CD14-positive monocyte (primary cell): ENCODE measurements at regions not wholly inside any gene's neighbourhood (a gene's known extent, or its start where the extent isn't known, plus 50 kb on each side); places are given as distances from the start of the nearest gene placed in this dataset.

ENCODE experiments used
- DNase-seq, 3 donors: peaks; one replicate each; pipeline ENCODE4 v3.0.0-alpha.2; 2011 to 2022
- H2AFZ ChIP-seq: 2 replicates; pipeline ENCODE4 v1.6.0; 2012; ENCODE audit warnings: mild to moderate bottlenecking, low read depth, low read length, inconsistent platforms; ENCODE audit not compliant: insufficient read depth, poor library complexity, severe bottlenecking
- H3K27ac ChIP-seq, 2 donors: 1 replicate in 1 of 2; 2 replicates in 1 of 2; pipeline ENCODE4 v1.5.1; 2012 to 2013; ENCODE audit warnings: low read length in 2 of 2, control low read depth in 1 of 2, inconsistent platforms in 1 of 2, low read depth in 1 of 2, mild to moderate bottlenecking in 1 of 2
- H3K27me3 ChIP-seq, 2 donors: one replicate each; pipeline versions ENCODE4 v1.6.0 to v1.6.1; 2011 to 2013; ENCODE audit warnings: low read length in 2 of 2; ENCODE audit not compliant: control insufficient read depth in 2 of 2, insufficient read depth in 2 of 2
- H3K36me3 ChIP-seq, 2 donors: replicated peaks in 1 of 2; 1 replicate in 1 of 2; 2 replicates in 1 of 2; pipeline versions ENCODE4 v1.5.1 to v1.6.1; 2012 to 2013; ENCODE audit warnings: low read length in 2 of 2, control low read depth in 1 of 2, inconsistent platforms in 1 of 2, mild to moderate bottlenecking in 1 of 2; ENCODE audit not compliant: insufficient read depth in 2 of 2, control insufficient read depth in 1 of 2
- H3K4me1 ChIP-seq, 2 donors: 1 replicate in 1 of 2; 2 replicates in 1 of 2; pipeline versions ENCODE4 v1.5.1 to v1.6.1; 2012 to 2013; ENCODE audit warnings: low read length in 2 of 2, control low read depth in 1 of 2, inconsistent platforms in 1 of 2, mild to moderate bottlenecking in 1 of 2, moderate library complexity in 1 of 2; ENCODE audit not compliant: insufficient read depth in 2 of 2, control insufficient read depth in 1 of 2
- H3K4me2 ChIP-seq: replicated peaks from 2 replicates; pipeline ENCODE3; 2012; ENCODE audit warnings: low read length, moderate library complexity, mild to moderate bottlenecking; ENCODE audit not compliant: poor library complexity, severe bottlenecking; ENCODE audit errors: extremely low read depth
- H3K4me3 ChIP-seq, 3 experiments: fragments of 200-600 bp in 1 of 3; sonication (generic) in 1 of 3; replicated peaks in 1 of 3; 1 replicate in 2 of 3; 2 replicates in 1 of 3; pipeline ENCODE4 v1.5.1; 2011 to 2013; ENCODE audit warnings: low read length in 3 of 3, mild to moderate bottlenecking in 3 of 3, control low read depth in 2 of 3, low read depth in 2 of 3, inconsistent platforms in 1 of 3, moderate library complexity in 1 of 3
- H3K79me2 ChIP-seq: 2 replicates; pipeline ENCODE4 v1.6.0; 2012; ENCODE audit warnings: mild to moderate bottlenecking, control low read depth, inconsistent platforms, low read length, moderate library complexity; ENCODE audit not compliant: insufficient read depth
- H3K9ac ChIP-seq: 2 replicates; pipeline ENCODE4 v1.6.0; 2017; ENCODE audit warnings: low read length, mild to moderate bottlenecking; ENCODE audit not compliant: insufficient read depth, poor library complexity, severe bottlenecking
- H3K9me3 ChIP-seq, 2 donors: replicated peaks in 1 of 2; 1 replicate in 1 of 2; 2 replicates in 1 of 2; pipeline versions ENCODE4 v1.5.1 to v1.6.1; 2012 to 2013; ENCODE audit warnings: low read length in 2 of 2, control low read depth in 1 of 2; ENCODE audit not compliant: control insufficient read depth in 1 of 2, insufficient read depth in 1 of 2
- H4K20me1 ChIP-seq: 2 replicates; pipeline ENCODE4 v1.6.0; 2012; ENCODE audit warnings: mild to moderate bottlenecking, low read length, control low read depth, moderate library complexity; ENCODE audit not compliant: insufficient read depth
- H3K27ac Mint-ChIP-seq, 7 donors: one replicate each; pipeline ENCODE4 v1.8.0; 2020; ENCODE audit warnings: mild to moderate bottlenecking in 7 of 7, mixed read lengths in 7 of 7, moderate library complexity in 6 of 7, inconsistent platforms in 2 of 7
- H3K27me3 Mint-ChIP-seq, 3 donors: one replicate each; pipeline ENCODE4 v1.8.0; 2021 to 2022; ENCODE audit warnings: low read depth in 3 of 3, mild to moderate bottlenecking in 3 of 3, mixed read lengths in 3 of 3, moderate library complexity in 3 of 3, inconsistent platforms in 1 of 3
- H3K36me3 Mint-ChIP-seq, 2 donors: one replicate each; pipeline ENCODE4 v1.8.0; 2020; ENCODE audit warnings: mixed read lengths in 2 of 2, inconsistent platforms in 1 of 2, mild to moderate bottlenecking in 1 of 2
- H3K4me1 Mint-ChIP-seq: one replicate; pipeline ENCODE4 v1.8.0; 2020; ENCODE audit warnings: mild to moderate bottlenecking, mixed read lengths
- H3K4me3 Mint-ChIP-seq, 2 donors: one replicate each; pipeline ENCODE4 v1.8.0; 2020; ENCODE audit warnings: mild to moderate bottlenecking in 2 of 2, mixed read lengths in 2 of 2, moderate library complexity in 1 of 2
- H3K9me3 Mint-ChIP-seq, 7 donors: one replicate each; pipeline ENCODE4 v1.8.0; 2020 to 2022; ENCODE audit warnings: mixed read lengths in 7 of 7, mild to moderate bottlenecking in 6 of 7, moderate library complexity in 6 of 7, inconsistent platforms in 2 of 7
- CTCF ChIP-seq: fragments of 200-600 bp; IDR thresholded peaks from one replicate; pipeline ENCODE4 v1.8.0; 2022; ENCODE audit warnings: antibody characterized with exemption, mild to moderate bottlenecking
- WGBS: methylation state at CpG from one replicate; pipeline ENCODE4 v1.1.5; 2013; ENCODE audit warnings: missing lambda C conversion rate; ENCODE audit not compliant: insufficient coverage; 5-methylcytosine and 5-hydroxymethylcytosine counted together
- intact Hi-C, 2 donors: fragments of 100-400 bp; cut with micrococcal nuclease; formaldehyde crosslinking; loops; one replicate each; pipeline versions ENCODE4 v1.15.0 to v1.15.1; 2023

DNA sequence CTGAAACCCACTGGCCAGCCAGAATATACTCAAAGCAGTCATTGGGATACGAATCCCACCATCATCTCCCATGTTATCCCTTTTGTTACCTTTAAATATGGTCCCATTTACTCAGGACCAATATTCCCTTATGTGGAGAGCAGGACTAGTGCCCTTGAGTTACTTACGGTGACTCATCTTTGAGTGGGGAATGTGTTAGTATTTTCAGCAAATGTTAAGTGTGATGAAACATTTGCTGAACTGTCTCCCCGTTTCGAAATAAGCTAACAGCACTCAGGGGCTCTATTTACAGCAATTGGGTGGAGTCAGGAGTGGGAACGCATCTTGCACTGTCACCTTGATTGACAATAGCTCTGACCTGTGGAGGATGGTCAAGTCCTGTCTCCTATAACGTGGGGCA lies 67.4 kb downstream of the CTSL start:
- DNase-seq = peak; percentile 90 to 97 (median 96)
- H3K4me3 ChIP-seq = peak overlapping the region; percentile 21 to 67 (median 33)
- Mint-ChIP-seq H3K27ac (peak overlapping the region; percentile 95 to 99 (median 98)), H3K4me3 (peak overlapping the region in 1 of 2 donors; percentile 69), H3K27me3 (peaks cover 0 to 3% (median 0%) of the 10 kb centered on the region in 3 donors), H3K4me1 (peaks cover 70% of the 10 kb centered on the region), H3K9me3 (peaks cover 0 to 4% (median 0%) of the 10 kb centered on the region in 7 donors), H3K36me3 (peaks cover 0 to 8% of the 10 kb centered on the region in 2 donors)
- peak overlapping the region; percentile 71 for H3K4me2 ChIP-seq
- no peaks in the 10 kb centered on the region for H3K9me3 ChIP-seq
- no peaks in the 10 kb centered on the region for H3K36me3 ChIP-seq
- H2AFZ ChIP-seq = peak overlapping the region; percentile 12
- no peaks in the 10 kb centered on the region for H4K20me1 ChIP-seq
- no peaks in the 10 kb centered on the region for H3K79me2 ChIP-seq
- 0% methylated on average over 3 of the region's 6 CpGs for WGBS
- peak overlapping the region; percentile 85 for H3K9ac ChIP-seq
- no peaks in the 10 kb centered on the region for H3K27me3 ChIP-seq
- H3K27ac ChIP-seq = peak overlapping the region; percentile 92 to 100
- H3K4me1 ChIP-seq = peaks cover 55 to 69% of the 10 kb centered on the region in 2 donors
- intact Hi-C loops = loop anchor here (5.0 to 10.0 kb wide), 6 partner anchors 66 to 388 kb away; partner anchors contain the start of genes CDK20 (in 1 of the 2) and CTSL (in 1 of the 2)
- TF ChIP-seq CTCF = no peak

DNA sequence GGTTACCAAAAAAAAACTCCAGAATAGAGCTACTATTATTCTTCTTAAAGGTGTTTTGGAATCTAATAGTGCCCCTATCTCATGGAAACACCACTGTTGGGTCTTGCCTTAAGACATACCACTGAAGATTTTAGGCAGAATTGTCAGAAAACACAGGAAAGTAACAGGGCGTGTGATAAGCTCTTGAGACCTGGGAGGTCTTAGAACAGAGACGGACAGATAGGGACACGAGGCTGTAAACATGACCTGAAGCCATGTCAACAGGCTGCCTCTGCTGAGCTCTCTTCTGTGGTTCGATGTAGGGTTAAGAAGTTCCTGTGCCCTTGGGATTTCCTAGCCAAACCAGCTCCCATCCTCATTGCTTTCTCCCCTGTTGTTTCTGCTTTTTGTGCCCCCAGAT lies 69.3 kb downstream of the CTSL start:
- Histone ChIP-seq H2AFZ (no peak overlapping the region), H3K9ac (no peak overlapping the region), H3K27ac (peak overlapping the region in 1 of 2 donors; percentile 100), H3K4me3 (no peak overlapping the region), H3K4me2 (no peak overlapping the region), H3K27me3 (no peaks in the 10 kb centered on the region), H4K20me1 (no peaks in the 10 kb centered on the region), H3K36me3 (no peaks in the 10 kb centered on the region), H3K79me2 (no peaks in the 10 kb centered on the region), H3K9me3 (no peaks in the 10 kb centered on the region), H3K4me1 (peaks cover 55 to 70% of the 10 kb centered on the region in 2 donors)
- peaks cover 0 to 3% (median 0%) of the 10 kb centered on the region in 3 donors for H3K27me3 Mint-ChIP-seq
- H3K4me3 Mint-ChIP-seq = no peak overlapping the region
- H3K9me3 Mint-ChIP-seq = peaks cover 0 to 4% (median 0%) of the 10 kb centered on the region in 7 donors
- WGBS = 88% methylated on average over 1 of the region's 4 CpGs
- DNase-seq = no peak
- intact Hi-C loops = loop anchor here (10.0 kb wide), 4 partner anchors 180 to 390 kb away; partner anchors contain the start of gene CDK20 (in 1 of the 2)
- H3K36me3 Mint-ChIP-seq = peaks cover 0 to 8% of the 10 kb centered on the region in 2 donors
- peak overlapping the region in 6 of 7 donors; percentile 89 to 98 (median 93) for H3K27ac Mint-ChIP-seq
- no peak for TF ChIP-seq CTCF
- H3K4me1 Mint-ChIP-seq = peaks cover 70% of the 10 kb centered on the region
